ENCODE measurements at regions not wholly inside any gene's neighbourhood (a gene's known extent, or its start where the extent isn't known, plus 50 kb on each side); places are given as distances from the start of the nearest gene placed in this dataset.

DNA sequence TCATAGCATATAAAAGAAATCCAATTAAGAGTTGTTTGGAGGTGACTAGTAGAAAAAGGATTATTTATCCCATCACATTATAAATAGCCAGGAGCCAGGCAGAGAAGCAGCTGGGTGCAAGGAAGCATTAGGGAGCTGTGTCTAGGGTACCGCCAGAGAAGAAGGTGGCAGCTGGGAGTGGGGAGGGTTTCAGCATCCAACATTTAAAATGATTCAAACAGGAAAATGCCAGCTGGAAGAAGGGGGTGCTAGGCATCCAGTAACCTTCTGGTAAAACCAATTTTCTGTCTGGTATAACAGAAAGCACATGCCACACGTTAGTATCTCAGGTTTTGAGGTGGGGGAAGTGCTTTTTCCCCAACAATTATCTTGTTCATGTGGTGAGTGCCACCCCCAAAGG, 452.4 kb downstream of the ZEB2 start:
- TF ChIP-seq, protein P1, sequence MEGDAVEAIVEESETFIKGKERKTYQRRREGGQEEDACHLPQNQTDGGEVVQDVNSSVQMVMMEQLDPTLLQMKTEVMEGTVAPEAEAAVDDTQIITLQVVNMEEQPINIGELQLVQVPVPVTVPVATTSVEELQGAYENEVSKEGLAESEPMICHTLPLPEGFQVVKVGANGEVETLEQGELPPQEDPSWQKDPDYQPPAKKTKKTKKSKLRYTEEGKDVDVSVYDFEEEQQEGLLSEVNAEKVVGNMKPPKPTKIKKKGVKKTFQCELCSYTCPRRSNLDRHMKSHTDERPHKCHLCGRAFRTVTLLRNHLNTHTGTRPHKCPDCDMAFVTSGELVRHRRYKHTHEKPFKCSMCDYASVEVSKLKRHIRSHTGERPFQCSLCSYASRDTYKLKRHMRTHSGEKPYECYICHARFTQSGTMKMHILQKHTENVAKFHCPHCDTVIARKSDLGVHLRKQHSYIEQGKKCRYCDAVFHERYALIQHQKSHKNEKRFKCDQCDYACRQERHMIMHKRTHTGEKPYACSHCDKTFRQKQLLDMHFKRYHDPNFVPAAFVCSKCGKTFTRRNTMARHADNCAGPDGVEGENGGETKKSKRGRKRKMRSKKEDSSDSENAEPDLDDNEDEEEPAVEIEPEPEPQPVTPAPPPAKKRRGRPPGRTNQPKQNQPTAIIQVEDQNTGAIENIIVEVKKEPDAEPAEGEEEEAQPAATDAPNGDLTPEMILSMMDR (IDR thresholded peaks at IDR 0.05): no peak
- TF ChIP-seq EZH2 (IDR thresholded peaks at IDR 0.05) (no peak), EZH2phosphoT487 (IDR thresholded peaks at IDR 0.05) (no peak)

All from neural progenitor cell (in vitro differentiated cells).